ENCODE measurements at regions not wholly inside any gene's neighbourhood (a gene's known extent, or its start where the extent isn't known, plus 50 kb on each side); places are given as distances from the start of the nearest gene placed in this dataset.

GRCh38 chr10:100651916-100652315 lies 93.5 kb upstream of the PAX2 start:
- no peak for DNase-seq (ENCODE audit: low read depth)
- no peak overlapping the region for H3K4me3 ChIP-seq (ENCODE audit: low read depth, low read length)

GRCh38 chr10:100652406-100653135 lies 92.8 kb upstream of the PAX2 start:
- no peak for TF ChIP-seq CTCF (conservative IDR thresholded peaks at IDR 0.05; ENCODE audit: low read depth, low read length)
- no peak overlapping the region for H3K4me3 ChIP-seq (ENCODE audit: low read depth, low read length)
- DNase-seq (ENCODE audit: low read depth): no peak

More at GRCh38 chr10:100651916-100652315, 93.5 kb upstream of the PAX2 start:
- TF ChIP-seq CTCF (conservative IDR thresholded peaks at IDR 0.05; ENCODE audit: low read depth, low read length): no peak

GRCh38 chr10:100653238-100653956 lies 92.0 kb upstream of the PAX2 start:
- no peak for TF ChIP-seq CTCF (conservative IDR thresholded peaks at IDR 0.05; ENCODE audit: low read depth, low read length)
- no peak for DNase-seq (ENCODE audit: low read depth)
- no peak overlapping the region for H3K4me3 ChIP-seq (ENCODE audit: low read depth, low read length)

- TF ChIP-seq CTCF (conservative IDR thresholded peaks at IDR 0.05; ENCODE audit: low read depth, low read length): no peak
- H3K4me3 ChIP-seq (ENCODE audit: low read depth, low read length): no peak overlapping the region
- peak; percentile 4 for DNase-seq (ENCODE audit: low read depth)
These were observed 91.2 kb upstream of the PAX2 start for GRCh38 chr10:100653957-100654781.

- H3K4me3 ChIP-seq (ENCODE audit: low read depth, low read length): no peak overlapping the region
- no peak for TF ChIP-seq CTCF (conservative IDR thresholded peaks at IDR 0.05; ENCODE audit: low read depth, low read length)
- DNase-seq (ENCODE audit: low read depth): no peak
These were observed 90.5 kb upstream of the PAX2 start for GRCh38 chr10:100654782-100655325.

- H3K4me3 ChIP-seq (ENCODE audit: low read depth, low read length): no peak overlapping the region
- DNase-seq (ENCODE audit: low read depth): no peak
These were observed 90.0 kb upstream of the PAX2 start for GRCh38 chr10:100655326-100655759.

More at GRCh38 chr10:100655326-100655759, 90.0 kb upstream of the PAX2 start:
- TF ChIP-seq CTCF (conservative IDR thresholded peaks at IDR 0.05; ENCODE audit: low read depth, low read length): no peak

Data from choroid plexus epithelial cell (primary cell).